Transverse colon (tissue), 4 donors: ENCODE measurements at regions not wholly inside any gene's neighbourhood (a gene's known extent, or its start where the extent isn't known, plus 50 kb on each side); places are given as distances from the start of the nearest gene placed in this dataset.

Source experiments
- DNase-seq: peaks from one replicate; pipeline ENCODE4 v3.0.0-alpha.2; 2019
- H3K27ac ChIP-seq, 4 donors: fragments of 200-600 bp; sonication (generic); 2 replicates each; pipeline ENCODE4 v1.5.1; 2016 to 2018; ENCODE audit warnings: inconsistent platforms in 4 of 4
- H3K27me3 ChIP-seq: fragments of 200-600 bp; sonication (generic); 2 replicates; pipeline ENCODE4 v1.5.1; 2017; ENCODE audit warnings: inconsistent platforms
- H3K36me3 ChIP-seq, 4 donors: fragments of 200-600 bp; sonication (generic); 2 replicates each; pipeline ENCODE4 v1.5.1; 2017 to 2019; ENCODE audit warnings: inconsistent platforms in 4 of 4
- H3K4me1 ChIP-seq, 4 donors: fragments of 200-600 bp; sonication (generic); 2 replicates each; pipeline ENCODE4 v1.5.1; 2017 to 2020; ENCODE audit warnings: inconsistent platforms in 4 of 4
- H3K4me3 ChIP-seq, 4 donors: fragments of 200-600 bp; sonication (generic); 1 replicate in 1 of 4; 2 replicates in 3 of 4; pipeline versions ENCODE4 v1.5.1 to v1.6.1; 2017 to 2019; ENCODE audit warnings: inconsistent platforms in 4 of 4
- H3K9me3 ChIP-seq, 2 donors: fragments of 200-600 bp; sonication (generic); 2 replicates each; pipeline ENCODE4 v1.5.1; 2017 to 2019; ENCODE audit warnings: inconsistent platforms in 2 of 2
- CTCF ChIP-seq, 5 experiments: fragments of 200-600 bp in 3 of 5; fragments of 450-650 bp in 2 of 5; sonication (generic) in 3 of 5; IDR thresholded peaks; 1 replicate in 2 of 5; 2 replicates in 3 of 5; pipeline ENCODE4 v1.5.1; 2016 to 2017; ENCODE audit warnings: antibody characterized with exemption in 5 of 5, inconsistent platforms in 3 of 5, mild to moderate bottlenecking in 2 of 5, moderate library complexity in 1 of 5
- EP300 ChIP-seq: sonication (generic); formaldehyde crosslinking; IDR thresholded peaks from one replicate; pipeline ENCODE4 v1.6.1; 2017; ENCODE audit warnings: antibody characterized with exemption, low read depth
- POLR2A ChIP-seq: fragments of 450-650 bp; IDR thresholded peaks from one replicate; pipeline ENCODE4 v1.6.1; 2016; ENCODE audit warnings: antibody characterized with exemption, mild to moderate bottlenecking, moderate library complexity
- POLR2AphosphoS5 ChIP-seq, 3 donors: sonication (generic); formaldehyde crosslinking; IDR thresholded peaks; one replicate each; pipeline ENCODE4 v1.6.1; 2016; ENCODE audit warnings: antibody characterized with exemption in 3 of 3
- WGBS, 2 donors: methylation state at CpG; one replicate each; pipeline ENCODE4 v1.1.5; 2018; ENCODE audit warnings: low coverage in 1 of 2; 5-methylcytosine and 5-hydroxymethylcytosine counted together
- in situ Hi-C, 4 donors: fragments of 200-750 bp; cut with MboI; loops; one replicate each; pipeline versions ENCODE4 v1.15.0 to v1.15.1; 2017; ENCODE audit warnings: low sequenced_read_pairs in 3 of 4, low pct_ligation_motif_present in 1 of 4, low pct_unique_long_range_greater_than_20kb in 1 of 4
- intact Hi-C: fragments of 100-400 bp; cut with DNase I; formaldehyde crosslinking; loops from one replicate; pipeline ENCODE4 v1.15.1; 2023; ENCODE audit warnings: low total_unique reads

GRCh38 chr3:89787485-89787884 lies 680.1 kb downstream of the EPHA3 start:
- TF ChIP-seq POLR2AphosphoS5 (IDR thresholded peaks at IDR 0.05) (no peak), CTCF (IDR thresholded peaks at IDR 0.05) (no peak), EP300 (no peak), POLR2A (no peak)
- intact Hi-C loops (no loop called here), in situ Hi-C loops (no loop called here)
- 54 to 71% methylated on average over 5 of the region's 5 CpGs for WGBS, 2 donors
- Histone ChIP-seq H3K27me3 (no peaks in the 10 kb centered on the region), H3K36me3 (no peaks in the 10 kb centered on the region), H3K4me1 (no peaks in the 10 kb centered on the region), H3K9me3 (no peaks in the 10 kb centered on the region), H3K27ac (no peak overlapping the region), H3K4me3 (no peak overlapping the region)
- DNase-seq, result no peak

- Histone ChIP-seq H3K27me3 (no peaks in the 10 kb centered on the region), H3K4me1 (no peaks in the 10 kb centered on the region), H3K36me3 (no peaks in the 10 kb centered on the region), H3K27ac (no peak overlapping the region), H3K4me3 (no peak overlapping the region), H3K9me3 (no peaks in the 10 kb centered on the region)
- no peak for TF ChIP-seq POLR2A
- no peak for TF ChIP-seq EP300
- TF ChIP-seq CTCF (IDR thresholded peaks at IDR 0.05), result no peak
- TF ChIP-seq POLR2AphosphoS5 (IDR thresholded peaks at IDR 0.05), result no peak
- 67 to 80% methylated on average over 1 of the region's 1 CpG for WGBS, 2 donors
- DNase-seq, result no peak
- intact Hi-C loops (no loop called here), in situ Hi-C loops (no loop called here)
Observed at GRCh38 chr3:89787979-89788378, 680.6 kb downstream of the EPHA3 start.

GRCh38 chr3:89795506-89795905 lies 688.1 kb downstream of the EPHA3 start:
- Histone ChIP-seq H3K27ac (no peak overlapping the region), H3K4me1 (no peaks in the 10 kb centered on the region), H3K9me3 (no peaks in the 10 kb centered on the region), H3K4me3 (no peak overlapping the region), H3K27me3 (no peaks in the 10 kb centered on the region), H3K36me3 (no peaks in the 10 kb centered on the region)
- intact Hi-C loops, result no loop called here
- WGBS, 2 donors, result 50 to 62% methylated on average over 3 of the region's 3 CpGs
- DNase-seq, result no peak
- in situ Hi-C loops, result no loop called here
- TF ChIP-seq EP300, result no peak
- TF ChIP-seq POLR2AphosphoS5 (IDR thresholded peaks at IDR 0.05), result no peak
- TF ChIP-seq CTCF (IDR thresholded peaks at IDR 0.05), result no peak
- no peak for TF ChIP-seq POLR2A

GRCh38 chr3:89802881-89803280 lies 695.5 kb downstream of the EPHA3 start:
- H3K36me3 ChIP-seq, result no peaks in the 10 kb centered on the region
- no peak for DNase-seq
- H3K27me3 ChIP-seq, result no peaks in the 10 kb centered on the region
- TF ChIP-seq POLR2AphosphoS5 (IDR thresholded peaks at IDR 0.05) (no peak), POLR2A (no peak), EP300 (no peak), CTCF (IDR thresholded peaks at IDR 0.05) (no peak)
- no peaks in the 10 kb centered on the region for H3K4me1 ChIP-seq
- no peak overlapping the region for H3K27ac ChIP-seq
- H3K4me3 ChIP-seq, result no peak overlapping the region
- in situ Hi-C loops (no loop called here), intact Hi-C loops (no loop called here)
- no peaks in the 10 kb centered on the region for H3K9me3 ChIP-seq
